Fibroblast of lung (primary cell): ENCODE measurements at regions not wholly inside any gene's neighbourhood (a gene's known extent, or its start where the extent isn't known, plus 50 kb on each side); places are given as distances from the start of the nearest gene placed in this dataset.
A peak's percentile ranks its signal among the peaks of the same experiment; 100 is the strongest.

Experiments used
- DNase-seq, 2 donors: peaks; one replicate each; pipeline versions ENCODE4 v3.0.0 to v3.0.0-alpha.2; 2010; ENCODE audit warnings: low read depth in 2 of 2
- H2AFZ ChIP-seq: 2 replicates; pipeline ENCODE4 v1.5.1; 2012; ENCODE audit warnings: low read length, control low read depth, inconsistent platforms
- H3K27ac ChIP-seq: 2 replicates; pipeline ENCODE4 v1.5.1; 2011; ENCODE audit warnings: low read length, control low read depth; ENCODE audit not compliant: insufficient read depth
- H3K27me3 ChIP-seq: 2 replicates; pipeline ENCODE4 v1.5.1; 2011; ENCODE audit warnings: mild to moderate bottlenecking, low read length; ENCODE audit not compliant: control insufficient read depth, insufficient read depth
- H3K36me3 ChIP-seq: 2 replicates; pipeline ENCODE4 v1.5.1; 2011; ENCODE audit warnings: low read length; ENCODE audit not compliant: control insufficient read depth, insufficient read depth
- H3K4me1 ChIP-seq: 2 replicates; pipeline ENCODE4 v1.5.1; 2011; ENCODE audit warnings: low read length; ENCODE audit not compliant: control insufficient read depth, insufficient read depth; ENCODE audit errors: extremely low read depth
- H3K4me2 ChIP-seq: 2 replicates; pipeline ENCODE4 v1.5.1; 2011; ENCODE audit warnings: low read length, control low read depth; ENCODE audit not compliant: insufficient read depth; ENCODE audit errors: extremely low read depth
- H3K4me3 ChIP-seq, 4 experiments: fragments of 200-600 bp in 1 of 4; sonication (generic) in 1 of 4; replicated peaks in 1 of 4; 2 replicates each; pipeline ENCODE4 v1.5.1; 2011 to 2016; ENCODE audit warnings: low read length in 4 of 4, low read depth in 3 of 4, mild to moderate bottlenecking in 3 of 4, control low read depth in 2 of 4, inconsistent platforms in 1 of 4, mixed read lengths in 1 of 4; ENCODE audit not compliant: insufficient read depth in 1 of 4; ENCODE audit errors: control extremely low read depth in 1 of 4
- H3K79me2 ChIP-seq: 2 replicates; pipeline ENCODE4 v1.5.1; 2012; ENCODE audit warnings: mild to moderate bottlenecking, low read length, inconsistent platforms; ENCODE audit not compliant: control insufficient read depth, insufficient read depth
- H3K9ac ChIP-seq: 2 replicates; pipeline ENCODE4 v1.5.1; 2011; ENCODE audit warnings: mild to moderate bottlenecking, low read length, control low read depth; ENCODE audit not compliant: insufficient read depth
- H3K9me3 ChIP-seq: 2 replicates; pipeline ENCODE4 v1.5.1; 2012; ENCODE audit warnings: low read depth, low read length; ENCODE audit not compliant: control insufficient read depth, insufficient read depth
- H4K20me1 ChIP-seq: 2 replicates; pipeline ENCODE4 v1.5.1; 2011; ENCODE audit warnings: low read length; ENCODE audit not compliant: control insufficient read depth, insufficient read depth; ENCODE audit errors: extremely low read depth
- CTCF ChIP-seq, 2 donors: IDR thresholded peaks in 1 of 2; conservative IDR thresholded peaks in 1 of 2; 1 replicate in 1 of 2; 2 replicates in 1 of 2; pipeline ENCODE4 v1.5.1; 2011 to 2012; ENCODE audit warnings: low read length in 2 of 2, control low read depth in 1 of 2, inconsistent platforms in 1 of 2, low read depth in 1 of 2, mild to moderate bottlenecking in 1 of 2
- EZH2 ChIP-seq: IDR thresholded peaks from 2 replicates; pipeline ENCODE4 v1.5.1; 2012; ENCODE audit warnings: low read length, control low read depth, mild to moderate bottlenecking; ENCODE audit errors: missing control alignments

GRCh38 chr6:10042280-10042679, 372.6 kb downstream of the TFAP2A start:
- Histone ChIP-seq H3K4me1 (no peaks in the 10 kb centered on the region), H4K20me1 (no peaks in the 10 kb centered on the region), H2AFZ (no peak overlapping the region), H3K4me3 (no peak overlapping the region), H3K9me3 (no peaks in the 10 kb centered on the region), H3K27me3 (no peaks in the 10 kb centered on the region), H3K27ac (no peak overlapping the region), H3K4me2 (no peak overlapping the region), H3K9ac (no peak overlapping the region), H3K36me3 (no peaks in the 10 kb centered on the region), H3K79me2 (no peaks in the 10 kb centered on the region)
- TF ChIP-seq CTCF (conservative IDR thresholded peaks at IDR 0.05 in 1 of 2, IDR thresholded peaks at IDR 0.05 in 1 of 2; ENCODE audit: low read depth in 1 of 2, low read length in 2 of 2) (no peak), EZH2 (no peak)
- no peak for DNase-seq

DNA sequence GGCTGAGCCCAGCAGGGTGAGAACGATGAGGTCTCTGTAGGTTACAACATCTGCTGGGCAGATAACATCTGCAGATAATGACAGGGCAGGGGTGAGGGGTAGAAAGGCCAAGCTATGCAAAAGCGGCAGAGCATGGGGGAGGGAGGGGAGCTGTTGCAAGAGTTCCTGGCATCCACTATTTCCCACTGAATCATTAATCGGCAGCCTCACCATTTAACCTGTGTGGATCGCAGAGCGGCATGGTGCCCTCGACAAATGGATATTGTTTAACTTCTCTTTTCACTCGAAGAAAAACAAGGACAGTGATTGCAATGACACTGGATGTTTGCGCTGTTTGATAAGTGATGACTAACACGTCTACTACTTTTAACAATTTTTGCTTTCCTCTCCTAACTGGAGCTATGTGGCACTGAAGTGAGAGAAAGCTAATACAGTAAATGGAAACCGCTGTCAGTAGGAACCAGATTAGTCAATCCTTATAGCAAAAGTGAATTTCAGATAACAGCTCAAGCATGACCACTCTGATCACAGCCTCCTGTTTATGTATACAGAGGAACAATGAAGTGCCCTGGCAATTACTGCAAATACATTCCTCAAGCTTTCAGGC, 381.5 kb downstream of the TFAP2A start:
- no peaks in the 10 kb centered on the region for H3K9me3 ChIP-seq

GRCh38 chr6:10031617-10032016, 383.3 kb downstream of the TFAP2A start:
- Histone ChIP-seq H3K27me3 (no peaks in the 10 kb centered on the region), H3K27ac (no peak overlapping the region), H3K9ac (no peak overlapping the region), H3K4me1 (no peaks in the 10 kb centered on the region), H2AFZ (no peak overlapping the region), H3K9me3 (no peaks in the 10 kb centered on the region), H4K20me1 (no peaks in the 10 kb centered on the region), H3K36me3 (no peaks in the 10 kb centered on the region), H3K4me2 (no peak overlapping the region), H3K4me3 (no peak overlapping the region), H3K79me2 (no peaks in the 10 kb centered on the region)
- no peak for TF ChIP-seq CTCF (conservative IDR thresholded peaks at IDR 0.05 in 1 of 2, IDR thresholded peaks at IDR 0.05 in 1 of 2; ENCODE audit: low read depth in 1 of 2, low read length in 2 of 2)
- no peak for TF ChIP-seq EZH2
- no peak for DNase-seq

More for the DNA sequence above, 381.5 kb downstream of the TFAP2A start:
- TF ChIP-seq CTCF (conservative IDR thresholded peaks at IDR 0.05 in 1 of 2, IDR thresholded peaks at IDR 0.05 in 1 of 2; ENCODE audit: low read depth in 1 of 2, low read length in 2 of 2) (no peak), EZH2 (no peak)
- H3K79me2 ChIP-seq: no peaks in the 10 kb centered on the region
- H3K27ac ChIP-seq: no peak overlapping the region
- no peaks in the 10 kb centered on the region for H3K27me3 ChIP-seq
- no peak overlapping the region for H3K9ac ChIP-seq
- no peak overlapping the region for H3K4me2 ChIP-seq
- DNase-seq: peak in 1 of 2 donors; percentile 46
- no peak overlapping the region for H3K4me3 ChIP-seq
- H3K36me3 ChIP-seq: no peaks in the 10 kb centered on the region
- H3K4me1 ChIP-seq: no peaks in the 10 kb centered on the region
- H2AFZ ChIP-seq: no peak overlapping the region
- no peaks in the 10 kb centered on the region for H4K20me1 ChIP-seq
